Endothelial cell of umbilical vein (primary cell): ENCODE measurements at regions not wholly inside any gene's neighbourhood (a gene's known extent, or its start where the extent isn't known, plus 50 kb on each side); places are given as distances from the start of the nearest gene placed in this dataset.

Source experiments
- BruUV-seq: library from RNA; stranded (reverse); fragments of 400-500 nt; replicated peaks from 2 replicates; lab custom pipeline; 2021; lab: Mats Ljungman, UMichigan
- CTCF ChIA-PET: fragments of 300-600, 350-600 bp; sonication (Branson Sonifier 250); formaldehyde crosslinking; loops from one replicate; lab custom pipeline; 2021; ENCODE audit warnings: antibody characterized with exemption, inconsistent platforms; lab: Charles Lee
- POLR2A ChIA-PET: fragments of 300-600, 350-600 bp; sonication (Branson Sonifier 250); formaldehyde crosslinking; loops from one replicate; lab custom pipeline; 2021; ENCODE audit warnings: antibody characterized with exemption, inconsistent platforms; lab: Charles Lee
- DNase-seq: peaks from one replicate; pipeline ENCODE4 v3.0.0-alpha.2; 2011; ENCODE audit warnings: low read depth, low spot score
- FAIRE-seq: peaks from 2 replicates; lab custom pipeline; 2011; peaks lifted over from hg19 to GRCh38; lab: Jason Lieb, UNC
- H2AFZ ChIP-seq: 2 replicates; pipeline ENCODE4 v1.6.0; 2012; ENCODE audit warnings: low read depth, low read length, control low read depth, inconsistent platforms
- H3K27ac ChIP-seq: 2 replicates; pipeline ENCODE4 v1.5.1; 2011; ENCODE audit warnings: low read depth, mild to moderate bottlenecking, control low read depth, low read length, moderate library complexity; ENCODE audit not compliant: insufficient read depth
- H3K27me3 ChIP-seq, 2 experiments: 2 replicates each; pipeline versions ENCODE4 v1.6.0 to v1.6.1; 2011; ENCODE audit warnings: low read length in 2 of 2, mixed read lengths in 1 of 2; ENCODE audit not compliant: control insufficient read depth in 2 of 2, insufficient read depth in 2 of 2
- H3K36me3 ChIP-seq, 2 experiments: 2 replicates in 1 of 2; 3 replicates in 1 of 2; pipeline ENCODE4 v1.5.1; 2011; ENCODE audit warnings: low read length in 2 of 2, mild to moderate bottlenecking in 1 of 2, moderate library complexity in 1 of 2; ENCODE audit not compliant: control insufficient read depth in 2 of 2, insufficient read depth in 2 of 2; ENCODE audit errors: extremely low read depth in 1 of 2
- H3K4me1 ChIP-seq: 3 replicates; pipeline ENCODE4 v1.5.1; 2011; ENCODE audit warnings: mild to moderate bottlenecking, low read length; ENCODE audit not compliant: control insufficient read depth, insufficient read depth; ENCODE audit errors: extremely low read depth
- H3K4me2 ChIP-seq: 2 replicates; pipeline ENCODE4 v1.6.1; 2011; ENCODE audit warnings: low read length, control low read depth, mixed read lengths; ENCODE audit not compliant: insufficient read depth
- H3K4me3 ChIP-seq, 3 experiments: fragments of 200-600 bp in 1 of 3; sonication (generic), shearing (Covaris generic) in 1 of 3; replicated peaks in 1 of 3; 2 replicates each; pipeline ENCODE4 v1.5.1; 2011 to 2016; ENCODE audit warnings: control low read depth in 3 of 3, low read length in 3 of 3, mild to moderate bottlenecking in 2 of 3, inconsistent platforms in 1 of 3, low read depth in 1 of 3, moderate library complexity in 1 of 3; ENCODE audit not compliant: insufficient read depth in 1 of 3
- H3K79me2 ChIP-seq: 2 replicates; pipeline ENCODE4 v1.6.0; 2012; ENCODE audit warnings: low read length, inconsistent platforms; ENCODE audit not compliant: control insufficient read depth, insufficient read depth
- H3K9ac ChIP-seq: replicated peaks from 2 replicates; pipeline ENCODE3; 2011; ENCODE audit warnings: low read length, control low read depth; ENCODE audit not compliant: insufficient read depth; ENCODE audit errors: extremely low read depth
- H3K9me1 ChIP-seq: replicated peaks from 3 replicates; pipeline ENCODE4 v1.6.0; 2011; ENCODE audit warnings: mild to moderate bottlenecking, low read length; ENCODE audit not compliant: control insufficient read depth, insufficient read depth; ENCODE audit errors: extremely low read depth
- H3K9me3 ChIP-seq: replicated peaks from 2 replicates; pipeline ENCODE4 v1.5.1; 2012; ENCODE audit warnings: low read length, inconsistent platforms; ENCODE audit not compliant: control insufficient read depth, insufficient read depth
- H4K20me1 ChIP-seq: replicated peaks from 2 replicates; pipeline ENCODE3; 2011; ENCODE audit warnings: mild to moderate bottlenecking, low read length; ENCODE audit not compliant: control insufficient read depth, insufficient read depth; ENCODE audit errors: extremely low read depth
- EZH2 ChIP-seq: IDR thresholded peaks from 2 replicates; pipeline ENCODE4 v1.6.1; 2012; ENCODE audit warnings: borderline replicate concordance, low read depth, mild to moderate bottlenecking, moderate library complexity, low read length, inconsistent platforms; ENCODE audit not compliant: severe bottlenecking
- FOS ChIP-seq: IDR thresholded peaks from 2 replicates; pipeline ENCODE4 v1.6.1; 2011; ENCODE audit warnings: mild to moderate bottlenecking, low read length, moderate library complexity, borderline replicate concordance; ENCODE audit not compliant: insufficient read depth
- GATA2 ChIP-seq: IDR thresholded peaks from 2 replicates; pipeline ENCODE4 v1.7.0; 2011; ENCODE audit warnings: low read depth, mild to moderate bottlenecking, moderate library complexity, mixed read lengths, low read length; ENCODE audit not compliant: insufficient read length, insufficient read depth
- JUN ChIP-seq: IDR thresholded peaks from 2 replicates; pipeline ENCODE4 v1.6.1; 2011; ENCODE audit warnings: borderline replicate concordance, low read depth; ENCODE audit not compliant: insufficient read length, insufficient read depth
- MYC ChIP-seq: IDR thresholded peaks from one replicate; pipeline ENCODE4 v1.6.1; 2011; ENCODE audit warnings: mild to moderate bottlenecking, low read depth, low read length
- POLR2A ChIP-seq: IDR thresholded peaks from 2 replicates; pipeline ENCODE4 v1.6.1; 2012; ENCODE audit warnings: low read depth, mild to moderate bottlenecking, control low read depth, low read length
- POLR2AphosphoS5 ChIP-seq: IDR thresholded peaks from 2 replicates; pipeline ENCODE4 v1.6.1; 2012; ENCODE audit warnings: low read depth, mild to moderate bottlenecking, control low read depth, low read length, moderate library complexity; ENCODE audit not compliant: insufficient read depth
- dilution Hi-C: fragments of 300-500 bp; cut with MboI; formaldehyde crosslinking; loops from one replicate; pipeline ENCODE4 v1.15.0; 2019; ENCODE audit warnings: low sequenced_read_pairs; ENCODE audit not compliant: extremely low pct_ligation_motif_present
- intact Hi-C: fragments of 100-400 bp; cut with micrococcal nuclease; formaldehyde crosslinking; loops from one replicate; pipeline ENCODE4 v1.10.0; 2022
- TF ChIP-seq, protein P1 (sequence below), 2 donors: IDR thresholded peaks; 1 replicate in 1 of 2; 2 replicates in 1 of 2; pipeline ENCODE4 v1.5.1; 2011; ENCODE audit warnings: low read length in 2 of 2, mild to moderate bottlenecking in 2 of 2, moderate library complexity in 2 of 2, control low read depth in 1 of 2, inconsistent platforms in 1 of 2, low read depth in 1 of 2; ENCODE audit not compliant: insufficient read depth in 1 of 2; ENCODE audit errors: extremely low read depth in 1 of 2

DNA sequence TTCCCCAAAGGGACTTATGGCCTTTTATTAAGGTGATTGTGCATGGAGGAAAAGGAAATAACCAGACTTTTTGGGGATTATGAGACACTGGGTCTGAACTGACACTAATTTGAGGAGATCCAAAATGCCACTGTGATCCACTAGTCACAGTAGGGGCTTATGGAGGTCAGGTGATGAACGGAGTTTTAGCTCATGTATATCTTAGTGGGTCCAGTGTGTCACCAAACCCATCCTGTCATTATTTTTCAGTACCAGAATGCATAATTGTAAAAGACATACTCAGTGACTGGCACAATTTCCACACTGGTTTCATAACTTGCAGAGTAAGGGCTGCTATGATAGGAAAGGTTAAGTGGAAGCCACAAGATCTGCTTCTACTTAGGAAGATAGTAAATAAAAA, 131.3 kb downstream of the RTL3 start:
- intact Hi-C loops: no loop called here
- Histone ChIP-seq H3K4me2 (no peak overlapping the region), H3K79me2 (no peaks in the 10 kb centered on the region), H3K9me3 (no peaks in the 10 kb centered on the region), H3K9me1 (no peaks in the 10 kb centered on the region), H3K9ac (no peak overlapping the region), H3K36me3 (no peaks in the 10 kb centered on the region), H3K27me3 (no peaks in the 10 kb centered on the region), H3K27ac (no peak overlapping the region), H4K20me1 (no peaks in the 10 kb centered on the region), H3K4me1 (no peaks in the 10 kb centered on the region), H2AFZ (no peak overlapping the region), H3K4me3 (no peak overlapping the region)
- ChIA-PET POLR2A (no interaction called here), CTCF (no interaction called here)
- FAIRE-seq (no peak), DNase-seq (no peak)
- dilution Hi-C loops: no loop called here
- TF ChIP-seq GATA2: no peak
- TF ChIP-seq JUN: no peak
- TF ChIP-seq, protein P1, sequence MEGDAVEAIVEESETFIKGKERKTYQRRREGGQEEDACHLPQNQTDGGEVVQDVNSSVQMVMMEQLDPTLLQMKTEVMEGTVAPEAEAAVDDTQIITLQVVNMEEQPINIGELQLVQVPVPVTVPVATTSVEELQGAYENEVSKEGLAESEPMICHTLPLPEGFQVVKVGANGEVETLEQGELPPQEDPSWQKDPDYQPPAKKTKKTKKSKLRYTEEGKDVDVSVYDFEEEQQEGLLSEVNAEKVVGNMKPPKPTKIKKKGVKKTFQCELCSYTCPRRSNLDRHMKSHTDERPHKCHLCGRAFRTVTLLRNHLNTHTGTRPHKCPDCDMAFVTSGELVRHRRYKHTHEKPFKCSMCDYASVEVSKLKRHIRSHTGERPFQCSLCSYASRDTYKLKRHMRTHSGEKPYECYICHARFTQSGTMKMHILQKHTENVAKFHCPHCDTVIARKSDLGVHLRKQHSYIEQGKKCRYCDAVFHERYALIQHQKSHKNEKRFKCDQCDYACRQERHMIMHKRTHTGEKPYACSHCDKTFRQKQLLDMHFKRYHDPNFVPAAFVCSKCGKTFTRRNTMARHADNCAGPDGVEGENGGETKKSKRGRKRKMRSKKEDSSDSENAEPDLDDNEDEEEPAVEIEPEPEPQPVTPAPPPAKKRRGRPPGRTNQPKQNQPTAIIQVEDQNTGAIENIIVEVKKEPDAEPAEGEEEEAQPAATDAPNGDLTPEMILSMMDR (IDR thresholded peaks at IDR 0.05; ENCODE audit: extremely low read depth in 1 of 2, insufficient read depth in 1 of 2, low read depth in 1 of 2, low read length in 2 of 2): no peak
- no peak for TF ChIP-seq POLR2AphosphoS5
- TF ChIP-seq FOS: no peak
- TF ChIP-seq POLR2A: no peak
- TF ChIP-seq MYC: no peak
- no peak for TF ChIP-seq EZH2
- no TSS peak for BruUV-seq
